ENCODE measurements at regions not wholly inside any gene's neighbourhood (a gene's known extent, or its start where the extent isn't known, plus 50 kb on each side); places are given as distances from the start of the nearest gene placed in this dataset.
"Not testable (repeated sequence)": the region's sequence is repeated elsewhere in the genome, so short reads cannot be mapped to it uniquely, and the experiment has no call there.

DNA sequence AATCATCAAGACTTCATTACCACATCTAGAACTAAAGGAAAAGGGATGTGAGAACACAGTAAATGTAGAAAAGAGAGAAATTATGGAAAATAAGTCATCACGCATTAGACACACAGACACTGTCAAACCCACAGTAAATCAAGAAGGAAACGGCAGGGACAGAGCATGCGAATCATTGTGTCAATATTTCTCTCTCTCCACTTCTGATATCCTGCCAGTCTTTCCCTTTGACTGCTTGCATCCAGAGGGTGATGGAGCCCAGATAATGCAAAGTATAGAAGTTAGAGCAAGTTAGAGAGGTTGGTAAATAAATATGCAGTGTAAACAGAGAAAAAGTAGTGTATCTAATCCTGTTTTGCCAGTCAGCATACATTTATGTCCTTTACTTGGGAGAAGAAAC lies 706.8 kb upstream of the ANO3 start:
- intact Hi-C loops (cut with DNase I), result no loop called here
- H3K9me3 ChIP-seq, result no peaks in the 10 kb centered on the region
- WGBS, result 69% methylated on average over 3 of the region's 3 CpGs
- no peaks in the 10 kb centered on the region for H3K27me3 ChIP-seq (replicated peaks; ENCODE audit: insufficient read depth)
- no peaks in the 10 kb centered on the region for H3K36me3 ChIP-seq
- no peak overlapping the region for H3K4me3 ChIP-seq
- no peaks in the 10 kb centered on the region for H3K4me1 ChIP-seq (replicated peaks)
- no peak for DNase-seq (ENCODE audit: low spot score)
- H3K27ac ChIP-seq, result no peak overlapping the region
- TF ChIP-seq, protein P1, sequence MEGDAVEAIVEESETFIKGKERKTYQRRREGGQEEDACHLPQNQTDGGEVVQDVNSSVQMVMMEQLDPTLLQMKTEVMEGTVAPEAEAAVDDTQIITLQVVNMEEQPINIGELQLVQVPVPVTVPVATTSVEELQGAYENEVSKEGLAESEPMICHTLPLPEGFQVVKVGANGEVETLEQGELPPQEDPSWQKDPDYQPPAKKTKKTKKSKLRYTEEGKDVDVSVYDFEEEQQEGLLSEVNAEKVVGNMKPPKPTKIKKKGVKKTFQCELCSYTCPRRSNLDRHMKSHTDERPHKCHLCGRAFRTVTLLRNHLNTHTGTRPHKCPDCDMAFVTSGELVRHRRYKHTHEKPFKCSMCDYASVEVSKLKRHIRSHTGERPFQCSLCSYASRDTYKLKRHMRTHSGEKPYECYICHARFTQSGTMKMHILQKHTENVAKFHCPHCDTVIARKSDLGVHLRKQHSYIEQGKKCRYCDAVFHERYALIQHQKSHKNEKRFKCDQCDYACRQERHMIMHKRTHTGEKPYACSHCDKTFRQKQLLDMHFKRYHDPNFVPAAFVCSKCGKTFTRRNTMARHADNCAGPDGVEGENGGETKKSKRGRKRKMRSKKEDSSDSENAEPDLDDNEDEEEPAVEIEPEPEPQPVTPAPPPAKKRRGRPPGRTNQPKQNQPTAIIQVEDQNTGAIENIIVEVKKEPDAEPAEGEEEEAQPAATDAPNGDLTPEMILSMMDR (IDR thresholded peaks at IDR 0.05), result no peak
- TF ChIP-seq POLR2A (IDR thresholded peaks at IDR 0.05) (no peak), POLR2AphosphoS5 (IDR thresholded peaks at IDR 0.05) (no peak)

DNA sequence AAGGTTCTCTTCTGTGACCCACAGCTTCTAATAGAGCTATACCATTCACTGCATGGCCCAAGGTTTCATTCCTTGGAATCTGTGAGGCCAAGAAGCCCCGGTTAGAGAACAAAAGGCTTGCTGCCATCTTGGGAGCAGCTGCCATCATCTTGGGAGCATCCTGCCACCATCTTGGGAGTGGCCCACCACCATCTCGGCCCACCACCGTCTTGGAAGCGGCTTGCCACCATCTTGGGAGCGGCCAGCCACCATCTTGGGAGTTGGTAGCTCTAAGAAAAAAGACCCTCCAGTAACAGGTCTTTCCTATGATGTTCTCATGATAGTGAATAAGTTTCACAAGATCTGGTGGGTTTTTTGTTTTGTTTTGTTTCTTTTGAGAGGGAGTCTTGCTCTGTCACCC lies 703.9 kb upstream of the ANO3 start:
- WGBS, result 89% methylated on average over 5 of the region's 5 CpGs
- no peaks in the 10 kb centered on the region for H3K36me3 ChIP-seq
- DNase-seq (ENCODE audit: low spot score), result no peak
- H3K4me1 ChIP-seq (replicated peaks), result no peaks in the 10 kb centered on the region
- H3K27ac ChIP-seq, result no peak overlapping the region
- H3K9me3 ChIP-seq, result no peaks in the 10 kb centered on the region
- intact Hi-C loops (cut with DNase I), result no loop called here
- no peak overlapping the region for H3K4me3 ChIP-seq
- H3K27me3 ChIP-seq (replicated peaks; ENCODE audit: insufficient read depth), result no peaks in the 10 kb centered on the region
- TF ChIP-seq POLR2AphosphoS5 (IDR thresholded peaks at IDR 0.05) (no peak), POLR2A (IDR thresholded peaks at IDR 0.05) (no peak)
- TF ChIP-seq, protein P1 (IDR thresholded peaks at IDR 0.05), result no peak

DNA sequence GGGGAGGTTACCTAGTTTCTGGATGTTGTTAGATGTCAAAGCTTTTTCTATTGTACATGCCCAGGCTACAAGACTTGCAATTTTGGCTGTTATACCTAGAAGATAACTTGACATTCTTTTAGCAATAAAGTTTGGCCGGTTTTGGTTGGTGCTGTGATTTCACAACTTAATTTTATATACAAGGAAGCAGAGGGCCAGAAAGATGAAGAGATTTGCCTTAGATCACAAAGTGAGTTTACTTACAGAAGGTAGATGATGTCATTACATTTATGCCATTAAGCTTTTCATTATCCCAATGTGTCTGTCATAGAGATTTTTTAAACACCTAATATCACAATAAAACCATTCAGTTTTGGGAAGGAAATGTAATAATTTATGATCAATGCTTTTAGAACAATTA lies 698.7 kb upstream of the ANO3 start:
- intact Hi-C loops (cut with DNase I), result no loop called here
- no peaks in the 10 kb centered on the region for H3K9me3 ChIP-seq
- no peak overlapping the region for H3K4me3 ChIP-seq
- DNase-seq (ENCODE audit: low spot score), result no peak
- no peaks in the 10 kb centered on the region for H3K27me3 ChIP-seq (replicated peaks; ENCODE audit: insufficient read depth)
- no peak overlapping the region for H3K27ac ChIP-seq
- no peaks in the 10 kb centered on the region for H3K36me3 ChIP-seq
- 50% methylated on average over 1 of the region's 1 CpG for WGBS
- no peaks in the 10 kb centered on the region for H3K4me1 ChIP-seq (replicated peaks)
- TF ChIP-seq, protein P1 (IDR thresholded peaks at IDR 0.05), result no peak
- TF ChIP-seq POLR2AphosphoS5 (IDR thresholded peaks at IDR 0.05), result no peak
- TF ChIP-seq POLR2A (IDR thresholded peaks at IDR 0.05), result no peak

- WGBS, result 88% methylated on average over 12 of the region's 12 CpGs
- not testable (repeated sequence) for H3K27ac ChIP-seq; DNase-seq (ENCODE audit: low spot score)
These were observed 682.7 kb upstream of the ANO3 start for GRCh38 chr11:25649220-25649619.

DNA sequence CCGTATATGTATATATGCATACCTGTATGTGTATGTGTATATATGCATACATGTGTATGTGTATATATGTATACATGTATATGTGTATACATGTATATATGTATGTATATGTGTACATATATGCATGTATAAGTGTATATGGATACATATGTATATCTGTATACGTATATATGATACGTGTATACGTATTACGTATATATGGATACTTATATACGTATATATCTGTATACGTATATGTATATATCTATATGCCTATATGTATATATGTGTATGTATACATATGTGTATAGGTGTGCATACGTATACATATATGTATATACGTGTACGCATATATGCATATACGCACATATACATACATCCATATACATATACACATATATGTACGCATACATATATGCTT lies 681.6 kb upstream of the ANO3 start:
- no peak for DNase-seq (ENCODE audit: low spot score)
- WGBS, result 92% methylated on average over 12 of the region's 12 CpGs

More at GRCh38 chr11:25649220-25649619, 682.7 kb upstream of the ANO3 start:
- H3K27me3 ChIP-seq (replicated peaks; ENCODE audit: insufficient read depth); H3K4me1 ChIP-seq (replicated peaks); H3K4me3 ChIP-seq; H3K9me3 ChIP-seq; intact Hi-C loops (cut with DNase I); H3K36me3 ChIP-seq: not testable (repeated sequence)

More for the DNA sequence above, 681.6 kb upstream of the ANO3 start:
- Histone ChIP-seq H3K27ac (no peak overlapping the region), H3K27me3 (replicated peaks; ENCODE audit: insufficient read depth) (no peaks in the 10 kb centered on the region), H3K4me1 (replicated peaks) (no peaks in the 10 kb centered on the region), H3K9me3 (no peaks in the 10 kb centered on the region), H3K36me3 (no peaks in the 10 kb centered on the region), H3K4me3 (no peak overlapping the region)
- intact Hi-C loops (cut with DNase I), result no loop called here
- TF ChIP-seq POLR2AphosphoS5 (IDR thresholded peaks at IDR 0.05) (no peak), POLR2A (IDR thresholded peaks at IDR 0.05) (no peak)
- TF ChIP-seq, protein P1 (IDR thresholded peaks at IDR 0.05), result no peak
